ENCODE measurements at regions not wholly inside any gene's neighbourhood (a gene's known extent, or its start where the extent isn't known, plus 50 kb on each side); places are given as distances from the start of the nearest gene placed in this dataset.

DNA sequence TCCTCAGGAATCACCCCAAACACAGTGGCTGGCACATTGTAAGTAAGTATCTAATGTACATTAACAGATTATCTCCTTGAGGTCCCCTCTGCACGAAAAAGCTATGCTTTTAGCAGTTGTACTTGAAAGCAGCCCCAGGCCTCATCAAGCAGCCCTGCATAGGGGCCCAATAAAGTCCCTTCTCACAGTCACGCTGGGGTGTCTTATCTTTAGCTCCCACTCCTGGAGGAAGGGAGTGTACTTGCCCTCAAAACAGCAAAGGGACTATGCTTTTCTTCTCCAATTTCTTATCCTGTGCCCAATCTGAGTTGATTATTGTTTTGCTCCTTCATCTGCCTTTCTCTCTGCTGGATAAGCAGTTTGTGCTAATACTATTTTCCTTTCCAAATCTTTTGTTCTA, 168.8 kb upstream of the PLXNA2 start:
- Mint-ChIP-seq H3K4me3 (no peak overlapping the region), H3K27ac (no peak overlapping the region), H3K9me3 (no peaks in the 10 kb centered on the region), H3K36me3 (no peaks in the 10 kb centered on the region), H3K27me3 (peaks cover 15% of the 10 kb centered on the region), H3K4me1 (no peaks in the 10 kb centered on the region)
- ATAC-seq (ENCODE audit: low read depth) (no peak), DNase-seq (no peak)
- POLR2A ChIA-PET = no interaction called here

DNA sequence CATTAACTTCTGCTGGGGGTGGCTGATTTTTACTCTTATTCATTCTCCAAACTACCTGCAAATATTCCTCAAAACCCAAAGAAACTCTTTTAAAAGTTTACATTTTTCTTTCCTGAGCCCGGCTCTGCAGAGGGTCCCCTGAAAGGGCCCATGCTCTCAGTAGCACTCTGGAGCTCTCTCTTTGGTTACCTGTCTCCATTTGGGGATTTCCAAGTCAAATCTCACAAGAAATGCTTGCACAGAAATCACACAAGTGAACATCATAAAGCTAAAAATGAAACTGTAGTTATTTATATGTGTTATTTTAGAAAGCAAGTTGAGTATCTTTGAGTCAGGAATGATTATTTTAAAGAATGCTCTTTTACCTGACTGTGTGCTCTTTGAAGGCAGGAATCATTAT, 174.5 kb upstream of the PLXNA2 start:
- no peak for ATAC-seq (ENCODE audit: low read depth)
- H3K4me3 Mint-ChIP-seq = no peak overlapping the region
- DNase-seq = no peak
- no peak overlapping the region for H3K27ac Mint-ChIP-seq
- H3K36me3 Mint-ChIP-seq = no peaks in the 10 kb centered on the region
- H3K9me3 Mint-ChIP-seq = no peaks in the 10 kb centered on the region
- H3K4me1 Mint-ChIP-seq = no peaks in the 10 kb centered on the region
- POLR2A ChIA-PET = no interaction called here
- peaks cover 9% of the 10 kb centered on the region for H3K27me3 Mint-ChIP-seq

DNA sequence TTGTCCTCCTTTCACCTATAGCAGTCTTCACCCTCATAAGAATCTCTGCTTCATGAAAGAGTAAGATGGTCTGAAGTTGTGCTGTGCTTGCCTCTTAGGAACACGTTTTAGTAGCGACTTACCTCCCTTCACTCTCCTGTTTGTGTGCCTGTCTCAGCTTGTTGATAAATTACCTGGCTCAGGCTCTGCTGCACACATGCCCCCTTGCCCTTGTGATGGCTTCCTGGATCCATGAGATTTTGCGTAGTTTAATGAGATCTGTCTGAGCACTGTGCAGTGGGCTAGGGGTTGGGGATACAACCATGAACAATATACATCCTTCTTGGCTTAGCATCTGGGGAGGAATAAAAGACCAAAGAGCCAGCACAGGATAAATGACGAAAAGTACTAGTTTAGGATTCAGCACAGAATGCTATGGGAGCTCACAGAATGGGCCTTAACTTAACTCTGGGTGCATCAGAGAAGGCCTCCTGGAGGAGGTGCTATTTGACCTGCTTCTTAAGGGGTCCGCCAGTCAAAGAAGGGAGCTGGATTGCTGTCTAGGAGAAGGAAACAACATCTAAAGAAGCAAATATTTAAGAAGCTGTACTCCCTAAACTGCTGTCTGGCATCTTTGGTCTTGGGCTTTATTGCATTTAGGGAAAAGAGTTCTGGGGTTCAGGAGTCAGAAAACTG, 175.7 kb upstream of the PLXNA2 start:
- H3K27me3 Mint-ChIP-seq = peaks cover 6% of the 10 kb centered on the region
- H3K4me3 Mint-ChIP-seq = no peak overlapping the region
- H3K36me3 Mint-ChIP-seq = no peaks in the 10 kb centered on the region
- POLR2A ChIA-PET = no interaction called here
- H3K4me1 Mint-ChIP-seq = no peaks in the 10 kb centered on the region
- DNase-seq = no peak
- H3K9me3 Mint-ChIP-seq = no peaks in the 10 kb centered on the region
- no peak for ATAC-seq (ENCODE audit: low read depth)
- H3K27ac Mint-ChIP-seq = no peak overlapping the region

DNA sequence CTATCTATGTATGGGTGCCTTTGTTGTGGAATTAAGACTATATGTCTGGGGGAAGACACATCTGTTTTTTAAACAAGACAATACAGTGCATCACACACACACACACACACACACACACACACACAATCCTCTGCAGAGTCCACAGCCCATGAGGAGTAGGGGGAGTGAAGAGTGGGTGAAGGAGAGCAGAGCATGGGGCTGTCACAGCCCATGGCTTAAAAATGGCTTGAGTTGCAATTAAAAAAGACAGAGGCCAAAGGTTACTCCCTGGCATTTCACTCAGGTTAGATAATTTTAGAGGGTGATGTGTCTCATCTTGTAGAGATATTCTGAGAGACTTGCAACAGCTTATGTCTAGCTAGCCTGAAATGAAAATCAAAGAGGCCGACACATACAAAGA, 176.5 kb upstream of the PLXNA2 start:
- DNase-seq = no peak
- H3K27me3 Mint-ChIP-seq = peaks cover 6% of the 10 kb centered on the region
- H3K27ac Mint-ChIP-seq = no peak overlapping the region
- no peaks in the 10 kb centered on the region for H3K9me3 Mint-ChIP-seq
- POLR2A ChIA-PET = no interaction called here
- H3K36me3 Mint-ChIP-seq = no peaks in the 10 kb centered on the region
- no peaks in the 10 kb centered on the region for H3K4me1 Mint-ChIP-seq
- no peak overlapping the region for H3K4me3 Mint-ChIP-seq
- no peak for ATAC-seq (ENCODE audit: low read depth)

DNA sequence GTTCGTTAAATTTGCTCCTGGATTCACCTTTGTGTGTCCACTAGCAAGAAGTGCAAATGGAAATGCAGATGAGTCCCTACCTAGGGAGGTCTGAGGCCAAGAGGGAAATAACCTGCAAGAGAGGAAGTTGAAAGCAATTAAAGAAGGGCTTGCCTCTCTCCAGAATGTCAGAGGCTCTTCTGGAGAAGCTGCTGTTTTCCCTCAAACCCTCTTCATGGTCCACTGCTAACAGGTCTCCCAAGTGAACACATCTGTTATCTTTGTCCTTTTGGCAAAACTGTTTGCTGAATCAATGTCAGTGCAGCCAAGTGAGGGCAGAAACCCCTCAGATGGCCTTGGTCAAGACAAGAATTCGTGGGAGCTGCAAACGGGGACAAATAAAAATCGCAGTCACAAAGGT, 177.3 kb upstream of the PLXNA2 start:
- peaks cover 6% of the 10 kb centered on the region for H3K27me3 Mint-ChIP-seq
- no peak overlapping the region for H3K27ac Mint-ChIP-seq
- POLR2A ChIA-PET = no interaction called here
- no peak overlapping the region for H3K4me3 Mint-ChIP-seq
- no peaks in the 10 kb centered on the region for H3K9me3 Mint-ChIP-seq
- DNase-seq (no peak), ATAC-seq (ENCODE audit: low read depth) (no peak)
- no peaks in the 10 kb centered on the region for H3K4me1 Mint-ChIP-seq
- no peaks in the 10 kb centered on the region for H3K36me3 Mint-ChIP-seq

DNA sequence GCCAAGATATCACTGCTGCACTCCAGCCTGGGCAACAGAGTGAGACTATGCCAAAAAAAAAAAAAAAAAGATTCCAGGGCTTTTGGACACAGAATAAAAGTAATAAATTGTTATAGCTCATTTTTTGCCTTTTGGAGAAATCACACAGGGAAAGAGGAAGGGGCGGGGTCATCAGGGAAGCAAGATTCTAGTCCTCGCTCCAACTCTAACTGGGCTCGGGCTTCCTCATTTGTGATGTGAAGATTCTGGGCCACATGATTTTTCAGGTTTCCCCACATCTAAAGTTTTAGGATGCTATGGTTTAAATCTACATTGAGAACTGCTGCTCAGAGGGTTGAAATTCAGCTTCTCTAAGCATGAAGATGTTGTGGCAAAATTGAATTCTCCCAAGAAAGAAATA, 179.3 kb upstream of the PLXNA2 start:
- no peak overlapping the region for H3K4me3 Mint-ChIP-seq
- H3K4me1 Mint-ChIP-seq = no peaks in the 10 kb centered on the region
- POLR2A ChIA-PET = no interaction called here
- no peak for ATAC-seq (ENCODE audit: low read depth)
- H3K9me3 Mint-ChIP-seq = no peaks in the 10 kb centered on the region
- no peaks in the 10 kb centered on the region for H3K27me3 Mint-ChIP-seq
- H3K27ac Mint-ChIP-seq = no peak overlapping the region
- H3K36me3 Mint-ChIP-seq = no peaks in the 10 kb centered on the region
- DNase-seq = no peak

DNA sequence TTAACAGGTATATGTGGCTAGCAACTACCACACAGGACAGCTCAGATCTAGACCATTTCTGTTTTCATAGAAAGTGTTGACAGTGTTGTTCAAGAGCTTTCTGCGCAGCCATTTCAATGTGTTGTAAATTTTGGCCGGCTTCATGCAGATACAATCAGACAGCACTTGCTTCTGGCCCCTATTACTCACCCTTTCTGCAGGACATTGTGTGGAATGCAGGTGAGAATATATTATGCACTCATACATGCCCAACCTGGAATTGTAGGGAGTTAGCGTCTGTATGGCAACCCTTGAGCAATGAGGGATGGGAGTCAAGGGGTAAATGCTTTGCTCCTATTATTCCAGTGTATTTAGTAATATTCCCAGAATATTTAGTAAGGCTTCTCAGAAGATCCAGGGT, 180.9 kb upstream of the PLXNA2 start:
- ATAC-seq (ENCODE audit: low read depth) = no peak
- no peak for DNase-seq
- no peaks in the 10 kb centered on the region for H3K36me3 Mint-ChIP-seq
- H3K4me1 Mint-ChIP-seq = no peaks in the 10 kb centered on the region
- H3K27me3 Mint-ChIP-seq = no peaks in the 10 kb centered on the region
- no peaks in the 10 kb centered on the region for H3K9me3 Mint-ChIP-seq
- no peak overlapping the region for H3K27ac Mint-ChIP-seq
- H3K4me3 Mint-ChIP-seq = no peak overlapping the region
- POLR2A ChIA-PET = no interaction called here

DNA sequence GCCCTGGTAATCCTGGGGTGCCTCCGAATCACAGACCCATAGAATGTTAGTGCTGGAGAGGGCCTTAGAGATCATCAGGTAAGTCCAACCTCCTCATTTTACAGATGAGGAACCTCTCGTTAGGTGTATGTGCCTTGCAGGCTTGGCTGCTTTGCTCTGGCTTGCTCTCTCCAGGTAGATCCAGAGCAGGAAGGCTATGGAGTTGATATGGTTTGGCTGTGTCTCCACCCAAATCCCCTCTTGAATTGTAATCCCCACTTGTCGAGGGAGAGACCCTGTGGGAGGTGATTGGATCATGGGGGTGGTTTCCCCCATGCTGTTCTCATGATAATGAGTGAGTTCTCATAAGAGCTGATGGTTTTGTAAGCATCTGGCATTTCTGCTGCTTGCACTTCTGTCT, 186.0 kb upstream of the PLXNA2 start:
- Mint-ChIP-seq H3K36me3 (no peaks in the 10 kb centered on the region), H3K4me1 (no peaks in the 10 kb centered on the region), H3K4me3 (no peak overlapping the region), H3K9me3 (no peaks in the 10 kb centered on the region), H3K27ac (no peak overlapping the region), H3K27me3 (no peaks in the 10 kb centered on the region)
- no peak for ATAC-seq (ENCODE audit: low read depth)
- POLR2A ChIA-PET = no interaction called here
- no peak for DNase-seq

DNA sequence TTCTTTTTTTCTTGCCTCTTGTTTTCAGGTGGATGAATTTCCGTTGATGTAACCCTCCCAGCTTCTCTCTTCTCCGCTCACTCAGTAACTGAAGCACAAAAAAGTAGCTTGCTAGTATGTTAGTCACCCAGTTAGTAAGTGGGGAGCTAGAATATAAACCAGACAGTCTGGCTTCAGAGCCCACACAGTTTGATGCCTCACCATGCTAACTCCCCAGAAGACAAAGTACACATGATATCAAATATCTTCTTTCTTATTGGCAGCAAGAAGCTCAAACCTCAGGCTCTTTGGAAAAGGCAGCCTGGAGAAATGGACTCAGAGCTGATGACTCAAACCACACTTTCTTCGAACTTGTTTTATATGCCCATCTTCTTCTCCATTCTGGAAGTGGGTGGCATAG, 187.5 kb upstream of the PLXNA2 start:
- Mint-ChIP-seq H3K4me1 (no peaks in the 10 kb centered on the region), H3K27me3 (no peaks in the 10 kb centered on the region), H3K36me3 (no peaks in the 10 kb centered on the region), H3K4me3 (no peak overlapping the region), H3K27ac (no peak overlapping the region), H3K9me3 (no peaks in the 10 kb centered on the region)
- DNase-seq = no peak
- no peak for ATAC-seq (ENCODE audit: low read depth)
- POLR2A ChIA-PET = no interaction called here

DNA sequence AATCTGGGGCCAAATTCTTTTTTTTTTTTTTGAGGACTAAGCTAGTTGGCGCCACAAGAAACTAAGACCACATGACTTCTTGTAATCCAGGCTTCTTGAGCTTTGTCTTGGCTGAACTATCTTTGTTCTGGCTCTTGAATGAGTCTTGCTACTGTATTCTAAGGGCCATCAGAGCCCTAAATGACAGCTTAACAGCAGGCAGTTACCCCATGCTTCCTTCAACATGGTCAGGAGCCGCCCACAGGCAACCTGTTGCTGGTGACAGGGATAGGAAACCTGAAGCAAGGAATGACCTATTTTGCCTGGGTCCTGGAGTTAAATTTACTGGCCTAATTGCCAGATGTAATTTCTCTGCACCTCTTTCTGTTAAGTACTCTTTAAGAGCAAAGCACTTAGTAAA, 188.2 kb upstream of the PLXNA2 start:
- no peaks in the 10 kb centered on the region for H3K4me1 Mint-ChIP-seq
- no peaks in the 10 kb centered on the region for H3K27me3 Mint-ChIP-seq
- ATAC-seq (ENCODE audit: low read depth) (no peak), DNase-seq (no peak)
- H3K9me3 Mint-ChIP-seq = no peaks in the 10 kb centered on the region
- H3K27ac Mint-ChIP-seq = no peak overlapping the region
- H3K4me3 Mint-ChIP-seq = no peak overlapping the region
- no peaks in the 10 kb centered on the region for H3K36me3 Mint-ChIP-seq
- POLR2A ChIA-PET = no interaction called here

DNA sequence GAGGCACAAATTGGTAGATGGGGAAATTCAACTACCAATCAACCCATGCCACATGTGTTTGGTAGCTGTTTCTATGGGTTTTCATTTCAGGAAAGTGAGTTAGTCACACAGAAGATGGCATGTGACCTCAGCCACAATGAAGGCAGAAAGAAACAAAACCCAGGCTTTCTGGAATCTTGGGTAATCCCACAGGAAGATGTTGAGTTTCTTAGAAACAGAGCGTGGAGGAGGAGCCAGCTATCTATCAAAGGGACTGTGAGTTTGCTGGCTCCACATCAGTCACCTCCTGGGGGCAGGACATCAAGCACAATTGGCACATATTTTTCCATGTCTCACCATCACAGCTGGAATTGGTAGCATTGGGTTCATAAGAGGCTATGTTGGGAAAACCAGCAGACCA, 188.9 kb upstream of the PLXNA2 start:
- no peaks in the 10 kb centered on the region for H3K9me3 Mint-ChIP-seq
- ATAC-seq (ENCODE audit: low read depth) = no peak

DNA sequence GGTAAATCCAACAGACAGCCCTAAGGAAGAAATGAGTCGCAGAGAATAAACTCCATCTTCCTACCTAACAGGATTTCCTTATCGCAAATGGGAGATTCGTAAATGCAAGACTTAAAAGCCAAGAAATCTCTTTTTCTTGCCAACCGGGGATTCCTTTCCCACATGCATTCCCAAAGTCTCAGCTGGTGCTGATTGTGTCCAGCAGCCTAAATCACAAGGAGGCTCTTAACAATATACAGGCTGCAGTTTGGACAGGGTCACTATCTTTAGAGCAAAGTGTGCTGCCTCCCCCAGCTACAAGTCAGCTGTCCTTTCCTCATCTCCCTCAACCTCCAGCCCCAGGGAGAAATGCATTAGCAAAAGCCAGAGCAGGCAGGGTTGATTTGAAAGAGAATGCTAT, 189.8 kb upstream of the PLXNA2 start:
- DNase-seq (no peak), ATAC-seq (ENCODE audit: low read depth) (no peak)
- Mint-ChIP-seq H3K4me3 (no peak overlapping the region), H3K27ac (no peak overlapping the region), H3K27me3 (no peaks in the 10 kb centered on the region), H3K36me3 (no peaks in the 10 kb centered on the region), H3K9me3 (no peaks in the 10 kb centered on the region), H3K4me1 (no peaks in the 10 kb centered on the region)
- POLR2A ChIA-PET = no interaction called here

More for the DNA sequence above, 188.9 kb upstream of the PLXNA2 start:
- POLR2A ChIA-PET = no interaction called here
- no peaks in the 10 kb centered on the region for H3K27me3 Mint-ChIP-seq
- H3K27ac Mint-ChIP-seq = no peak overlapping the region
- H3K4me1 Mint-ChIP-seq = no peaks in the 10 kb centered on the region
- no peaks in the 10 kb centered on the region for H3K36me3 Mint-ChIP-seq
- DNase-seq = no peak
- H3K4me3 Mint-ChIP-seq = no peak overlapping the region

DNA sequence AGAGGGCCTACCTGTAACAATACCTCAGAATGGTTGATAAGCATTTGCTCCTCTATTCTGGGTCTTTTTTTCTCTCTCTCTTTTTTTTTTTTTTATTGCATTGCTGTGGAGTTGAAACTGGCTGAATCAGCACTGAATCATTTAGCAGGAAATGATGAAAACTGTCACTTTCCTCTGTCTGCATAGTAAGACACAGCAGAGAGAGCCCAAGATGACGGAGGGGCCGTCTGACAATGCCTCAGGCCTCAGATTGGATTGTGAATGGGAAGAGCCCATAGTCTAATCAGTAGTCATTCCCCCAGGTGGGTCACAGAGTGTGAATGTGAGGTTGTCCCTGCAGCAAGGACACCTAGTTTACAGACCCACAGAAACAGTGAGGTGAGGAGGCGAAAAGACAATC, 193.2 kb upstream of the PLXNA2 start:
- POLR2A ChIA-PET = no interaction called here
- Mint-ChIP-seq H3K27me3 (no peaks in the 10 kb centered on the region), H3K36me3 (no peaks in the 10 kb centered on the region), H3K4me3 (no peak overlapping the region), H3K27ac (no peak overlapping the region), H3K9me3 (no peaks in the 10 kb centered on the region), H3K4me1 (no peaks in the 10 kb centered on the region)
- DNase-seq (no peak), ATAC-seq (ENCODE audit: low read depth) (no peak)

DNA sequence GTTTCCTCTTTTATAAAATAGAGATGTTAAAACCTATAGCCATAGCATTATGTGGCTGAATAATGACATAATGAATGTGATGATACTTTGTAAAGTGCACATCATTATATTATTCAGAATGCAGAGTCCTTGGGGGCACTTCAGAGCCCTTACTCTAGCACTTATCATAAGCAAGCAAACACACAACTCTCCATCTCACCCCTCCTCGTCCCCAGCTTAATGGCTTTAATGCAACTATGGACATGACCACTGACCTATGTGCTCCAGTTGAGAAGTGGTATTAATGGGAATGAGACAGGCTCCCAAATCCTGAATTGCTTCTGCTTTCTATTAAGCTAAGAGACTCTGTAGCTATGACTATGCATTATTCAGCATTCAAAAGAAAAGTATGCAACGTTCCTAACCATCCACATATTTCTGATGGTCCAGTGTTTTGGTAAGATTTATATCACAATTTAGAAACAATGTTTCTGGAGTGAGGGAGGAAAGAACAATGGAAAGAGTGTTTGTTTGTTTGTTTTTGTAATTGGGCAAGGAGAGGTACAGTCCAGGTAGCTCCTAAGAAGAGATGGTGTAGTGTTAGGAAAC, 194.0 kb upstream of the PLXNA2 start:
- Mint-ChIP-seq H3K4me1 (no peaks in the 10 kb centered on the region), H3K9me3 (peaks cover 3% of the 10 kb centered on the region), H3K36me3 (no peaks in the 10 kb centered on the region), H3K27me3 (no peaks in the 10 kb centered on the region), H3K27ac (no peak overlapping the region), H3K4me3 (no peak overlapping the region)
- ATAC-seq (ENCODE audit: low read depth) (no peak), DNase-seq (no peak)
- POLR2A ChIA-PET = no interaction called here

DNA sequence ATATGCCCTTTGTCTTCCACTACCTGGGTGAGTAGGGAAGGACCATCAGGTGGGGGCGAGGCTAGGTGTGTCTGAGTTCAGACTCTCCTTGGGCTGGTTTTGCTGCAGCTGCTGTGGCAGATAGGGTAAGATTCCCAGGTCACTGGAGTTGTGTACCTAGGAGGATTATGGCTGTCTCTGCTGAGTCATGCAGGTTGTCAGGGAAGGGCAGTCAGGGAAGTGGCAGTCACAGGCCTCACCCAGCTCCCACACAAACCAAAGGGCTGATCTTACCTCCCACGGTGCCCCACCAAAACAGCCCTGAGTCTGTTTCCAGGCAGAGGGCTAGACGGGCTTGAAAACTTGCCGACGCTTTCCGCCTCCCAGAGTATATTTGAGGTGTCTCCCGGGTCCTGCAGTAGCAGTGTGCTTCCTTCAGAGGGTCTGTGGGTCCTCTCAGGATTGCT, 201.6 kb upstream of the PLXNA2 start:
- no peak overlapping the region for H3K4me3 Mint-ChIP-seq
- POLR2A ChIA-PET = no interaction called here
- no peak overlapping the region for H3K27ac Mint-ChIP-seq
- H3K36me3 Mint-ChIP-seq = no peaks in the 10 kb centered on the region
- ATAC-seq (ENCODE audit: low read depth) (no peak), DNase-seq (no peak)
- peaks cover 5% of the 10 kb centered on the region for H3K27me3 Mint-ChIP-seq
- H3K9me3 Mint-ChIP-seq = peaks cover 5% of the 10 kb centered on the region
- no peaks in the 10 kb centered on the region for H3K4me1 Mint-ChIP-seq

Data from activated naive CD8-positive, alpha-beta T cell treated with anti-CD3 and anti-CD28 coated beads, Interleukin-2, amount 10 ng/mL, durations not matched to agents 7 days and 5 days (primary cell).